GM18873 (cell line): ENCODE measurements at regions not wholly inside any gene's neighbourhood (a gene's known extent, or its start where the extent isn't known, plus 50 kb on each side); places are given as distances from the start of the nearest gene placed in this dataset.
"Not testable (repeated sequence)": the region's sequence is repeated elsewhere in the genome, so short reads cannot be mapped to it uniquely, and the experiment has no call there.

ENCODE experiments used
- ATAC-seq: cut with Tn5 transposase; IDR thresholded peaks from one replicate; pipeline ENCODE4 v1.9.1; 2021; ENCODE audit warnings: mild to moderate bottlenecking, moderate library complexity, moderate number of reproducible peaks; ENCODE audit not compliant: unreplicated experiment, low FRiP score

GRCh38 chr3:17928502-17929145 is 186.2 kb upstream of the TBC1D5 start:
- ATAC-seq: no peak

GRCh38 chr3:17927036-17927435 is 184.6 kb upstream of the TBC1D5 start:
- no peak for ATAC-seq

DNA sequence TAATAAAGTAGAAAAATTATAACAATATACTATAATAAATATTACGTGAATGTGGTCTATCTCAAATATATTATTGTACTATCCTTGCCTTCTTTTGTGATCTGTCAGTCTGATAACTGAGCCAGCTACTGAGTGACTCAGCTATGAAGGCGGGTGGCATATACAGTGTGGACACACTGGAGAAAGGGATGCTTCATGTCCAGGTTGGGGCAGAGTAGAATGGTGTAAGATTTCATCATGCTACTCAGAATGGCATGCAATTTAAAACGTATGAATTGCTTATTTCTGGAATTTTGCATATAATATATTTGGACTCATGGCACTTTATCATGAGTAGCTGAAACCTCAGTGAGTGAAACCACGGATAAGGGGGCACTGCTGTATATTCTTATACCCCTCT is 172.9 kb upstream of the TBC1D5 start:
- no peak for ATAC-seq

DNA sequence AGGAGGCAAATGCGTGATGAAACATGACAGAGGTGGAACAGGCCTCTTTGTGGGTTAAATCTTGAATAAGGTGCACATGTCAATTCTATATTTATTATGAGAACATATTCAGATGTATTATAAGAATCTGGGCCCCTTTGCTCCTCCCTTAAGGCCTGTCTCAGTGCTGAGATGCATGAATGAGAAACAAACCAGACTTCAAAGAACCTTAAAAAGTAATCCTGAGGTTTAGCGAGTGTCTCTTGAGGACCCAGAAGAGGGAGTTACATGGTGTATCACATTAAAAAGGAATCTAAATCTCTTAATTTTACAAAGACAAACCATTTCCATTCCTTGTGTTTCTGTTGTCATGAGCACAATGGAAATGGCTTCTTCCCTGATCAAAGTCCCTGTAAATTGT is 170.9 kb upstream of the TBC1D5 start:
- no peak for ATAC-seq

GRCh38 chr3:17911986-17912760 is 169.7 kb upstream of the TBC1D5 start:
- no peak for ATAC-seq

DNA sequence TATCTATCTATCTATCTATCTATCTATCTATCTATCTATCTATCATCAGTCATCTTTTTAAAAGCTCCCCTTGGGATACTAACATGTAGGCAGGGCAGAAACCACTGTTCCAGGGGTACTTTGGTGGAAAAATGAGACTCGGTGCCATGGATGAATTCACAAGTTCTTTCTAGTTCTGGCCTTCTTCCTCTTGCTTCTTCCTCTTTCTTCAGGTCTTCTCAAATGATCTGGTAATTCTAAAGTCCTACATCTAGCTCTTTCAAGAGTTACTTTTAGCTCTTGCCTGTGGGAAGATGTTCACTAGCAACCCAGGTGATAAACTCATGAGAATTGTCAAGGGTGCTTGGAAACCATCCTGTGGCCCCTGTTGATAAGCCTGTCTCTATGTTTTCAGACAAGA is 168.5 kb upstream of the TBC1D5 start:
- no peak for ATAC-seq

GRCh38 chr3:17909714-17910113 is 167.3 kb upstream of the TBC1D5 start:
- no peak for ATAC-seq

DNA sequence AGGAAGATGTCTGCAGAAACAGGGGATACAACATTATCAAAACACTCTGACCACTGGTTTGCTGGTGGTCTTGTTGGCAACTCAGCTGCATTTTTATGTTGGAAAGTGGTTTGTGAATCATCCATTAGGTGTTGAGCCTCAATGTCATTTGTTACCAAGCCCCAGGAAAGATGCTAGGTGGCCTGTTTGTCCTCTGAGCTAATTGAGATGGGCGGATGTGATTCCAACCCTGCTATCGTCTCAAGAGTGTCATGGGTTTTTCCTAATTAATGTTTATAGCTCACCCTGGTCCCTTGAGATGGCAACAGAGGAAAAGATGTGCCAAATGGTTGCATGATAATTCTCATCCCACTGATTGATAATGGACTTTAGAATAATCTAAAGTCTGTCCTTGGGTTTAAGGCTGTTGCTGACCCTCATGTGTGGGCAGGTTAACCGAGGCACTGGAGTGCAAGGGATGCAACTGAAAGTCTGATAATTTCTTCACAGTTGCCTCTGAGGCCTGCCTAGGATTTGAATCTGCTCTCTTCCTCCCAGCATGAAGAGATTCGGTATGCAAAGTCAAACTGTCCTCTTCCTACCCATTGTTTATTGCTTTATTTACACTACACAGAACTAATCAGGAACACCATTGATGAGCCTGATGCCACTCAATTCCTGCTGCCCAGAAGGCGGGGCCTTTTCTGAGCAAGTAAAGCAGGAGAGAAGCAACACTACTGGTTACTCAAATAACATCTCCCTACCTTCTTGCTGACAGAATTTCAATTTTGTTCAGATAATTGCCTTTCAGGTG is 166.2 kb upstream of the TBC1D5 start:
- ATAC-seq: no peak

GRCh38 chr3:17905996-17906395 is 163.6 kb upstream of the TBC1D5 start:
- no peak for ATAC-seq

DNA sequence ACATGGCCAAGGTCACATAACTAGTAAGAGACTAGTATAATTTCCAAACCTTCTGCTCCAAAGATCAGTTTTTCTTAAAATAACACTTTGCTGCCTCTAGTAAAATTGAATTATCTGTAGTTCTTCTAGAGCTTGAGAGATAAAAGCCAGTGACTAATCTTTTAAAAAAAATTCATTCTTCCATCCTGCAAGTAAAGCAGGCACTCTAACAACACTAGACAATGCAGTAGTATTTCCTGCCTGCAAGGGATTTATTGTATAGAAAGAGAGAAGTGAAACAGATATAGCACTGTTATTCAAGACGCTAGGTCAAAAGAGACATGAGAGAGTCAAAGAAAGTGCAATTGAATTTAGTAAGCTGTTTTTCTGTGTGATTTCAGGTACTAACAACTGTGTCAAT is 159.5 kb upstream of the TBC1D5 start:
- no peak for ATAC-seq

GRCh38 chr3:17894434-17895060 is 152.1 kb upstream of the TBC1D5 start:
- ATAC-seq: no peak

GRCh38 chr3:17891139-17891856 is 148.9 kb upstream of the TBC1D5 start:
- no peak for ATAC-seq

DNA sequence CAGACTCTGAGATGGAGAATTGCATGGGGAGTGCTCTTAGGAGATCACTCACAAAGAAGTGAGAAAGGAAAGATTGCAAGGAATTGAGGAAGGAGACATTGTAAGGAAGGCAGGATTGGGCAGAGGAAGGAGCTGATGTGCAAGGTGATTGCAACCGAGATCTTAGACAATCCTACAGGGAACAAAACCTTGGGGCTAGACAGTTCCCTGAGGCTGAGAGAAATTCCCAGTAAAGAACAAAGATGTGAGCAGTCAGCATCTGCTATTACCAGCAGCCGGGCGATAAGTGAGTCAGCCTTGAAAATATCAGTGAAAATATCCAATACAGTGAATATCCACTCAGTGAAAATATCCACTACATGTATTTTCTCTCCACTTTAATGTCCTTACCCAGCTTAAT is 143.6 kb upstream of the TBC1D5 start:
- ATAC-seq: no peak

GRCh38 chr3:17882981-17883380 is 140.6 kb upstream of the TBC1D5 start:
- no peak for ATAC-seq

DNA sequence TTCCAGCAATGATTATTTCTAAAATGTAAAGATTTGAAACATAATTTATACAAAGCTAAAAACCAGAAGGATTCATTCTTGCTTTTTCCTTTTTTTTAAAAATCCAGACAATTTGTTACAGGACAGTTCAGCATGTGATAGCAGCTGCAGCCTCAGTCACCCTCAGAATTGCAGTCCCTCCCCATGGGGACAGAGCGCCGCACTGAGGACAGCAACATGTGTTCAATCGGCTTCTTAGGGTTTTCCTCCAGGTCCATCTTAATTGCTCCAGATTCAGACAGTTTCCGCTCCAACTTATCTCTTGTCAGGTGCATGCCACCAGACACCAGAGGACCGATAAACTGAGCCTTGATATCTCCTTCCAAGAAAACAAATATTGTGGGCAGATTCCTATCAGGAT is 134.9 kb upstream of the TBC1D5 start:
- no peak for ATAC-seq

GRCh38 chr3:17874636-17875035 is 132.2 kb upstream of the TBC1D5 start:
- no peak for ATAC-seq

DNA sequence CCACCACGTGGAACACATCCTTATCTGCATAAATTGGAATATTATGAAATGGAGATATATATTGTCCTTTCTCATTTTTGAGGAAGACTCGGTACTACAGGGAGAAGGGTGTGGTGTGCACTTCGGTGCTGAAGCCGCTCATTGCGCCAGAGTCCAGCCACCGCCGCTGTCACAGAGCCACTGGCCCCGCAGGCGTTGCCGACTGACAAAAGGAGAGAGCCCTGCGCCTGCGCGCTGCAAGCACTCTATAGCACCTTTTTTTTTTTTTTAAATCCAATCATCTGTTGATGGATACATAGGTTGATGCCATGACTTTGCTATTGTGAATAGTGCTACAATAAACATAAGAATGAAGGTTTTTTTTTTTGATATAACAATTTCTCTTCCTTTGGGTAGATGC is 130.0 kb upstream of the TBC1D5 start:
- no peak for ATAC-seq

- no peak for ATAC-seq
Measured at GRCh38 chr3:17865631-17866030, 123.2 kb upstream of the TBC1D5 start.

- ATAC-seq: no peak
Measured at GRCh38 chr3:17861476-17861875, 119.0 kb upstream of the TBC1D5 start.

DNA sequence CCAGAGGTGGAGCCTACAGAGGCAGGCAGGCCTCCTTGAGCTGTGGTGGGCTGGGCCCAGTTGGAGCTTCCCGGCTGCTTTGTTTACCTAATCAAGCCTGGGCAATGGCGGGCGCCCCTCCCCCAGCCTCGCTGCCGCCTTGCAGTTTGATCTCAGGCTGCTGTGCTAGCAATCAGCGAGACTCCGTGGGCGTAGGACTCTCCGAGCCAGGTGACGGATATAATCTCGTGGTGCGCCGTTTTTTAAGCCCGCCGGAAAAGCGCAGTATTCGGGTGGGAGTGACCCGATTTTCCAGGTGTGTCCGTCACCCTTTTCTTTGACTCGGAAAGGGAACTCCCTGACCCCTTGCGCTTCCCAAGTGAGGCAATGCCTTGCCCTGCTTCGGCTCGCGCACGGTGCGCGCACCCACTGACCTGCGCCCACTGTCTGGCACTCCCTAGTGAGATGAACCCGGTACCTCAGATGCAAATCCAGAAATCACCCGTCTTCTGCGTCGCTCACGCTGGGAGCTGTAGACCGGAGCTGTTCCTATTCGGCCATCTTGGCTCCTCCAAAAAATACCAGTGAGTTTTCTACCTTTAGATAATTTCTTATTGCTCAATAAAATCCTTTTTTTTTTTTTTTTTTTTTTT is 118.5 kb upstream of the TBC1D5 start:
- ATAC-seq: not testable (repeated sequence)
